GM23338 (cell line): ENCODE measurements at regions not wholly inside any gene's neighbourhood (a gene's known extent, or its start where the extent isn't known, plus 50 kb on each side); places are given as distances from the start of the nearest gene placed in this dataset.

ENCODE experiments used
- CREB1 ChIP-seq: fragments of 250-450 bp; sonication (Bioruptor Pico); IDR thresholded peaks from 2 replicates; pipeline ENCODE4 v1.5.0; 2020; ENCODE audit warnings: low read depth, mild to moderate bottlenecking, moderate library complexity
- EZH2 ChIP-seq: fragments of 200-600 bp; sonication (generic); IDR thresholded peaks from one replicate; pipeline ENCODE4 v1.8.0; 2017; ENCODE audit warnings: antibody characterized with exemption, mild to moderate bottlenecking, low read depth; ENCODE audit not compliant: unreplicated experiment
- EZH2phosphoT487 ChIP-seq: fragments of 200-600 bp; sonication (generic); IDR thresholded peaks from one replicate; pipeline ENCODE4 v1.8.1; 2018; ENCODE audit warnings: antibody characterized with exemption; ENCODE audit not compliant: unreplicated experiment
- POLR2AphosphoS5 ChIP-seq: IDR thresholded peaks from 2 replicates; pipeline ENCODE4 v1.6.1; 2016; ENCODE audit warnings: antibody characterized with exemption, low read depth
- TF ChIP-seq, protein P1 (sequence below), 2 experiments: fragments of 200-600 bp in 1 of 2; sonication (generic) in 1 of 2; conservative IDR thresholded peaks; 2 replicates each; pipeline versions ENCODE4 v1.5.1 to v1.6.1; 2016 to 2017; ENCODE audit warnings: antibody characterized with exemption in 2 of 2, low read depth in 2 of 2, mild to moderate bottlenecking in 2 of 2, moderate library complexity in 1 of 2
- TF ChIP-seq, protein P2 (sequence below): fragments of 250-450 bp; sonication (Bioruptor Pico); IDR thresholded peaks from 2 replicates; pipeline ENCODE4 v1.5.0; 2020; ENCODE audit warnings: mild to moderate bottlenecking, moderate library complexity
- TF ChIP-seq, protein P3 (sequence below): IDR thresholded peaks from one replicate; pipeline ENCODE4 v1.6.1; 2018; ENCODE audit warnings: antibody characterized with exemption; ENCODE audit not compliant: unreplicated experiment

DNA sequence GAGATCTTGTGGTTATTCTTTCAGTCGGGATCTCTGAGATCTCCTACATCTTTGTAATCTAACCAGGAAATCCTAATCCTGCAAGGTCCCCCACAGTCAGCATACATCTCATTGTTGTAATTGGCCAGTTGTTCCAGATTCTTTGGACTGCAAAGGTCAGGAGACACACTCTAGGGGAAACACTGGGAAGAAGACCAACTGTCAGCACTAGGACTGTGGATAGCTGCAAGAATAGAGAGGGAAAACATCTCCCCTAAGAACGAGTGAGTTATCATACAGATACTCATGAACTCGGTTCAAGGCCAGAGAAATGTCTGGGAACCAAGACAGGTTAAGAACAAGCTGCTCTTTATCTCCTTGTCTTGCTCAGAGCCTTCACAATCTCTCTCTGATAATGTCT, 217.9 kb upstream of the TMPO start:
- TF ChIP-seq, protein P1, sequence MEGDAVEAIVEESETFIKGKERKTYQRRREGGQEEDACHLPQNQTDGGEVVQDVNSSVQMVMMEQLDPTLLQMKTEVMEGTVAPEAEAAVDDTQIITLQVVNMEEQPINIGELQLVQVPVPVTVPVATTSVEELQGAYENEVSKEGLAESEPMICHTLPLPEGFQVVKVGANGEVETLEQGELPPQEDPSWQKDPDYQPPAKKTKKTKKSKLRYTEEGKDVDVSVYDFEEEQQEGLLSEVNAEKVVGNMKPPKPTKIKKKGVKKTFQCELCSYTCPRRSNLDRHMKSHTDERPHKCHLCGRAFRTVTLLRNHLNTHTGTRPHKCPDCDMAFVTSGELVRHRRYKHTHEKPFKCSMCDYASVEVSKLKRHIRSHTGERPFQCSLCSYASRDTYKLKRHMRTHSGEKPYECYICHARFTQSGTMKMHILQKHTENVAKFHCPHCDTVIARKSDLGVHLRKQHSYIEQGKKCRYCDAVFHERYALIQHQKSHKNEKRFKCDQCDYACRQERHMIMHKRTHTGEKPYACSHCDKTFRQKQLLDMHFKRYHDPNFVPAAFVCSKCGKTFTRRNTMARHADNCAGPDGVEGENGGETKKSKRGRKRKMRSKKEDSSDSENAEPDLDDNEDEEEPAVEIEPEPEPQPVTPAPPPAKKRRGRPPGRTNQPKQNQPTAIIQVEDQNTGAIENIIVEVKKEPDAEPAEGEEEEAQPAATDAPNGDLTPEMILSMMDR (conservative IDR thresholded peaks at IDR 0.05; ENCODE audit: low read depth in 2 of 2), result no peak
- TF ChIP-seq EZH2phosphoT487, result no peak
- TF ChIP-seq, protein P2, sequence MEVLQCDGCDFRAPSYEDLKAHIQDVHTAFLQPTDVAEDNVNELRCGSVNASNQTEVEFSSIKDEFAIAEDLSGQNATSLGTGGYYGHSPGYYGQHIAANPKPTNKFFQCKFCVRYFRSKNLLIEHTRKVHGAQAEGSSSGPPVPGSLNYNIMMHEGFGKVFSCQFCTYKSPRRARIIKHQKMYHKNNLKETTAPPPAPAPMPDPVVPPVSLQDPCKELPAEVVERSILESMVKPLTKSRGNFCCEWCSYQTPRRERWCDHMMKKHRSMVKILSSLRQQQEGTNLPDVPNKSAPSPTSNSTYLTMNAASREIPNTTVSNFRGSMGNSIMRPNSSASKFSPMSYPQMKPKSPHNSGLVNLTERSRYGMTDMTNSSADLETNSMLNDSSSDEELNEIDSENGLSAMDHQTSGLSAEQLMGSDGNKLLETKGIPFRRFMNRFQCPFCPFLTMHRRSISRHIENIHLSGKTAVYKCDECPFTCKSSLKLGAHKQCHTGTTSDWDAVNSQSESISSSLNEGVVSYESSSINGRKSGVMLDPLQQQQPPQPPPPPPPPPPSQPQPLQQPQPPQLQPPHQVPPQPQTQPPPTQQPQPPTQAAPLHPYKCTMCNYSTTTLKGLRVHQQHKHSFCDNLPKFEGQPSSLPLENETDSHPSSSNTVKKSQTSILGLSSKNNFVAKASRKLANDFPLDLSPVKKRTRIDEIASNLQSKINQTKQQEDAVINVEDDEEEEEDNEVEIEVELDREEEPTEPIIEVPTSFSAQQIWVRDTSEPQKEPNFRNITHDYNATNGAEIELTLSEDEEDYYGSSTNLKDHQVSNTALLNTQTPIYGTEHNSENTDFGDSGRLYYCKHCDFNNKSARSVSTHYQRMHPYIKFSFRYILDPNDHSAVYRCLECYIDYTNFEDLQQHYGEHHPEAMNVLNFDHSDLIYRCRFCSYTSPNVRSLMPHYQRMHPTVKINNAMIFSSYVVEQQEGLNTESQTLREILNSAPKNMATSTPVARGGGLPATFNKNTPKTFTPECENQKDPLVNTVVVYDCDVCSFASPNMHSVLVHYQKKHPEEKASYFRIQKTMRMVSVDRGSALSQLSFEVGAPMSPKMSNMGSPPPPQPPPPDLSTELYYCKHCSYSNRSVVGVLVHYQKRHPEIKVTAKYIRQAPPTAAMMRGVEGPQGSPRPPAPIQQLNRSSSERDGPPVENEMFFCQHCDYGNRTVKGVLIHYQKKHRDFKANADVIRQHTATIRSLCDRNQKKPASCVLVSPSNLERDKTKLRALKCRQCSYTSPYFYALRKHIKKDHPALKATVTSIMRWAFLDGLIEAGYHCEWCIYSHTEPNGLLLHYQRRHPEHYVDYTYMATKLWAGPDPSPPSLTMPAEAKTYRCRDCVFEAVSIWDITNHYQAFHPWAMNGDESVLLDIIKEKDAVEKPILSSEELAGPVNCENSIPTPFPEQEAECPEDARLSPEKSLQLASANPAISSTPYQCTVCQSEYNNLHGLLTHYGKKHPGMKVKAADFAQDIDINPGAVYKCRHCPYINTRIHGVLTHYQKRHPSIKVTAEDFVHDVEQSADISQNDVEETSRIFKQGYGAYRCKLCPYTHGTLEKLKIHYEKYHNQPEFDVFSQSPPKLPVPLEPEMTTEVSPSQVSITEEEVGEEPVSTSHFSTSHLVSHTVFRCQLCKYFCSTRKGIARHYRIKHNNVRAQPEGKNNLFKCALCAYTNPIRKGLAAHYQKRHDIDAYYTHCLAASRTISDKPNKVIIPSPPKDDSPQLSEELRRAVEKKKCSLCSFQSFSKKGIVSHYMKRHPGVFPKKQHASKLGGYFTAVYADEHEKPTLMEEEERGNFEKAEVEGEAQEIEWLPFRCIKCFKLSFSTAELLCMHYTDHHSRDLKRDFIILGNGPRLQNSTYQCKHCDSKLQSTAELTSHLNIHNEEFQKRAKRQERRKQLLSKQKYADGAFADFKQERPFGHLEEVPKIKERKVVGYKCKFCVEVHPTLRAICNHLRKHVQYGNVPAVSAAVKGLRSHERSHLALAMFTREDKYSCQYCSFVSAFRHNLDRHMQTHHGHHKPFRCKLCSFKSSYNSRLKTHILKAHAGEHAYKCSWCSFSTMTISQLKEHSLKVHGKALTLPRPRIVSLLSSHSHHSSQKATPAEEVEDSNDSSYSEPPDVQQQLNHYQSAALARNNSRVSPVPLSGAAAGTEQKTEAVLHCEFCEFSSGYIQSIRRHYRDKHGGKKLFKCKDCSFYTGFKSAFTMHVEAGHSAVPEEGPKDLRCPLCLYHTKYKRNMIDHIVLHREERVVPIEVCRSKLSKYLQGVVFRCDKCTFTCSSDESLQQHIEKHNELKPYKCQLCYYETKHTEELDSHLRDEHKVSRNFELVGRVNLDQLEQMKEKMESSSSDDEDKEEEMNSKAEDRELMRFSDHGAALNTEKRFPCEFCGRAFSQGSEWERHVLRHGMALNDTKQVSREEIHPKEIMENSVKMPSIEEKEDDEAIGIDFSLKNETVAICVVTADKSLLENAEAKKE, result no peak
- no peak for TF ChIP-seq CREB1 (CRISPR knock-in tag)
- no peak for TF ChIP-seq POLR2AphosphoS5
- TF ChIP-seq EZH2, result no peak
- TF ChIP-seq, protein P3, sequence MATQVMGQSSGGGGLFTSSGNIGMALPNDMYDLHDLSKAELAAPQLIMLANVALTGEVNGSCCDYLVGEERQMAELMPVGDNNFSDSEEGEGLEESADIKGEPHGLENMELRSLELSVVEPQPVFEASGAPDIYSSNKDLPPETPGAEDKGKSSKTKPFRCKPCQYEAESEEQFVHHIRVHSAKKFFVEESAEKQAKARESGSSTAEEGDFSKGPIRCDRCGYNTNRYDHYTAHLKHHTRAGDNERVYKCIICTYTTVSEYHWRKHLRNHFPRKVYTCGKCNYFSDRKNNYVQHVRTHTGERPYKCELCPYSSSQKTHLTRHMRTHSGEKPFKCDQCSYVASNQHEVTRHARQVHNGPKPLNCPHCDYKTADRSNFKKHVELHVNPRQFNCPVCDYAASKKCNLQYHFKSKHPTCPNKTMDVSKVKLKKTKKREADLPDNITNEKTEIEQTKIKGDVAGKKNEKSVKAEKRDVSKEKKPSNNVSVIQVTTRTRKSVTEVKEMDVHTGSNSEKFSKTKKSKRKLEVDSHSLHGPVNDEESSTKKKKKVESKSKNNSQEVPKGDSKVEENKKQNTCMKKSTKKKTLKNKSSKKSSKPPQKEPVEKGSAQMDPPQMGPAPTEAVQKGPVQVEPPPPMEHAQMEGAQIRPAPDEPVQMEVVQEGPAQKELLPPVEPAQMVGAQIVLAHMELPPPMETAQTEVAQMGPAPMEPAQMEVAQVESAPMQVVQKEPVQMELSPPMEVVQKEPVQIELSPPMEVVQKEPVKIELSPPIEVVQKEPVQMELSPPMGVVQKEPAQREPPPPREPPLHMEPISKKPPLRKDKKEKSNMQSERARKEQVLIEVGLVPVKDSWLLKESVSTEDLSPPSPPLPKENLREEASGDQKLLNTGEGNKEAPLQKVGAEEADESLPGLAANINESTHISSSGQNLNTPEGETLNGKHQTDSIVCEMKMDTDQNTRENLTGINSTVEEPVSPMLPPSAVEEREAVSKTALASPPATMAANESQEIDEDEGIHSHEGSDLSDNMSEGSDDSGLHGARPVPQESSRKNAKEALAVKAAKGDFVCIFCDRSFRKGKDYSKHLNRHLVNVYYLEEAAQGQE, result peak; percentile 58
